GM18508 (cell line): ENCODE measurements at regions not wholly inside any gene's neighbourhood (a gene's known extent, or its start where the extent isn't known, plus 50 kb on each side); places are given as distances from the start of the nearest gene placed in this dataset.

Experiments
- ATAC-seq: cut with Tn5 transposase; IDR thresholded peaks from one replicate; pipeline ENCODE4 v1.9.1; 2021; ENCODE audit warnings: moderate number of reproducible peaks; ENCODE audit not compliant: insufficient read depth, unreplicated experiment

- no peak for ATAC-seq
Measured at GRCh38 chr2:57828221-57828620, 218.4 kb upstream of the VRK2 start.

- ATAC-seq = no peak
Measured at GRCh38 chr2:57834666-57835065, 211.9 kb upstream of the VRK2 start.

- ATAC-seq = no peak
Measured at GRCh38 chr2:57842531-57842930, 204.1 kb upstream of the VRK2 start.

- ATAC-seq = no peak
Measured at GRCh38 chr2:57843158-57843557, 203.4 kb upstream of the VRK2 start.

- no peak for ATAC-seq
Measured at GRCh38 chr2:57848723-57849122, 197.9 kb upstream of the VRK2 start.

- no peak for ATAC-seq
Measured at GRCh38 chr2:57849843-57850242, 196.8 kb upstream of the VRK2 start.

- ATAC-seq = no peak
Measured at GRCh38 chr2:57850415-57851130, 196.0 kb upstream of the VRK2 start.

GRCh38 chr2:57855212-57855611 lies 191.4 kb upstream of the VRK2 start:
- no peak for ATAC-seq

GRCh38 chr2:57859755-57860154 lies 186.9 kb upstream of the VRK2 start:
- no peak for ATAC-seq

GRCh38 chr2:57862153-57862552 lies 184.5 kb upstream of the VRK2 start:
- ATAC-seq = no peak

GRCh38 chr2:57862727-57863126 lies 183.9 kb upstream of the VRK2 start:
- ATAC-seq = no peak

- no peak for ATAC-seq
Measured at GRCh38 chr2:57864926-57865325, 181.7 kb upstream of the VRK2 start.

GRCh38 chr2:57867730-57868129 lies 178.9 kb upstream of the VRK2 start:
- no peak for ATAC-seq

- no peak for ATAC-seq
Measured at GRCh38 chr2:57868619-57869139, 177.9 kb upstream of the VRK2 start.

GRCh38 chr2:57869758-57870344 lies 176.8 kb upstream of the VRK2 start:
- ATAC-seq = no peak

- peak; percentile 37 for ATAC-seq
Measured at GRCh38 chr2:57876313-57876712, 170.3 kb upstream of the VRK2 start.

- no peak for ATAC-seq
Measured at GRCh38 chr2:57877811-57878170, 168.8 kb upstream of the VRK2 start.

- ATAC-seq = no peak
Measured at GRCh38 chr2:57878171-57878865, 168.3 kb upstream of the VRK2 start.

- ATAC-seq = no peak
Measured at GRCh38 chr2:57878866-57879210, 167.8 kb upstream of the VRK2 start.

- ATAC-seq = no peak
Measured at GRCh38 chr2:57880446-57880845, 166.2 kb upstream of the VRK2 start.

- no peak for ATAC-seq
Measured at GRCh38 chr2:57880967-57881366, 165.6 kb upstream of the VRK2 start.
